ENCODE measurements at regions not wholly inside any gene's neighbourhood (a gene's known extent, or its start where the extent isn't known, plus 50 kb on each side); places are given as distances from the start of the nearest gene placed in this dataset.

- no peak for TF ChIP-seq CTCF (conservative IDR thresholded peaks at IDR 0.05; ENCODE audit: low read length)
- TF ChIP-seq EZH2phosphoT487 (IDR thresholded peaks at IDR 0.05; ENCODE audit: borderline replicate concordance, low read depth, low read length): no peak
Observed at GRCh38 chr4:62474802-62475201, 1274.7 kb downstream of the ADGRL3 start.

All from OCI-LY7 (cell line).